PC-3 (cell line): ENCODE measurements at regions not wholly inside any gene's neighbourhood (a gene's known extent, or its start where the extent isn't known, plus 50 kb on each side); places are given as distances from the start of the nearest gene placed in this dataset.

Experiments used
- ATAC-seq: fragments of 200-7000 bp; cut with Tn5 transposase; 2 replicates; pipeline ENCODE4 v1.9.1; 2020; ENCODE audit warnings: mild to moderate bottlenecking, moderate library complexity
- BruUV-seq: library from RNA; stranded (reverse); fragments of 400-500 nt; replicated peaks from 2 replicates; lab custom pipeline; 2021; lab: Mats Ljungman, UMichigan
- CTCF ChIA-PET: fragments of 300-600 bp; sonication (Branson Sonifier 250); formaldehyde crosslinking; loops from one replicate; lab custom pipeline; 2022; ENCODE audit warnings: antibody characterized with exemption; lab: Charles Lee
- POLR2A ChIA-PET: fragments of 300-600 bp; sonication (Branson Sonifier 250); formaldehyde crosslinking; loops from one replicate; lab custom pipeline; 2022; ENCODE audit warnings: antibody characterized with exemption; ENCODE audit not compliant: unreplicated experiment; lab: Charles Lee
- DNase-seq: peaks from one replicate; pipeline ENCODE4 v3.0.0-alpha.2; 2015
- H2AFZ ChIP-seq: fragments of 300-600 bp; sonication (generic); 2 replicates; pipeline ENCODE4 v1.6.0; 2016; ENCODE audit warnings: antibody characterized with exemption, low read length
- H3F3A ChIP-seq: fragments of 300-600 bp; sonication (generic); one replicate; pipeline ENCODE4 v1.6.0; 2017; ENCODE audit warnings: antibody characterized with exemption, low read length, control low read depth, mild to moderate bottlenecking; ENCODE audit not compliant: unreplicated experiment
- H3K27ac ChIP-seq: fragments of 300-600 bp; sonication (generic); 2 replicates; pipeline ENCODE4 v1.5.1; 2016; ENCODE audit warnings: mild to moderate bottlenecking, low read length
- H3K27me3 ChIP-seq: fragments of 300-600 bp; sonication (generic); 2 replicates; pipeline ENCODE4 v1.6.1; 2016; ENCODE audit warnings: low read length, mixed read lengths
- H3K36me3 ChIP-seq: fragments of 300-600 bp; sonication (generic); 2 replicates; pipeline ENCODE4 v1.6.1; 2016; ENCODE audit warnings: low read depth, mixed run types, low read length, mixed read lengths
- H3K4me1 ChIP-seq: fragments of 300-600 bp; sonication (generic); 2 replicates; pipeline ENCODE4 v1.5.1; 2016; ENCODE audit warnings: low read length; ENCODE audit not compliant: insufficient read depth
- H3K4me2 ChIP-seq: fragments of 300-600 bp; sonication (generic); 2 replicates; pipeline ENCODE4 v1.6.0; 2016; ENCODE audit warnings: low read length
- H3K4me3 ChIP-seq: fragments of 300-600 bp; sonication (generic); 2 replicates; pipeline ENCODE4 v1.5.1; 2016; ENCODE audit warnings: mild to moderate bottlenecking, low read length, mixed read lengths
- H3K79me2 ChIP-seq: fragments of 300-600 bp; sonication (generic); 2 replicates; pipeline ENCODE4 v1.6.1; 2017; ENCODE audit warnings: low read length, mixed read lengths
- H3K9ac ChIP-seq: fragments of 300-600 bp; sonication (generic); 2 replicates; pipeline ENCODE4 v1.6.0; 2016; ENCODE audit warnings: mild to moderate bottlenecking, low read length
- H3K9me2 ChIP-seq: fragments of 300-600 bp; sonication (generic); replicated peaks from 2 replicates; pipeline ENCODE4 v1.6.1; 2016; ENCODE audit warnings: mixed run types, low read length, mixed read lengths
- H3K9me3 ChIP-seq: fragments of 300-600 bp; sonication (generic); 2 replicates; pipeline ENCODE4 v1.6.1; 2016; ENCODE audit warnings: low read length, mixed read lengths
- H4K20me1 ChIP-seq: fragments of 300-600 bp; sonication (generic); 2 replicates; pipeline ENCODE4 v1.6.1; 2016; ENCODE audit warnings: low read length, mixed read lengths
- CTCF ChIP-seq: fragments of 300-600 bp; sonication (generic); conservative IDR thresholded peaks from 2 replicates; pipeline ENCODE4 v1.5.1; 2017; ENCODE audit warnings: antibody characterized with exemption, low read depth, mild to moderate bottlenecking, low read length
- EZH2 ChIP-seq: fragments of 300-600 bp; sonication (generic); IDR thresholded peaks from one replicate; pipeline ENCODE4 v1.6.1; 2017; ENCODE audit warnings: antibody characterized with exemption, mild to moderate bottlenecking, low read length; ENCODE audit not compliant: unreplicated experiment
- EZH2phosphoT487 ChIP-seq: fragments of 300-600 bp; sonication (generic); IDR thresholded peaks from 2 replicates; pipeline ENCODE4 v1.6.1; 2018; ENCODE audit warnings: mild to moderate bottlenecking, antibody characterized with exemption, low read length, borderline replicate concordance
- intact Hi-C: fragments of 100-400 bp; cut with micrococcal nuclease; formaldehyde crosslinking; loops from 2 replicates; pipeline ENCODE4 v1.9.0; 2023

GRCh38 chr17:14902803-14903202, 362.3 kb downstream of the PMP22 start:
- H3K4me1 ChIP-seq: no peaks in the 10 kb centered on the region
- no peak overlapping the region for H2AFZ ChIP-seq
- 0 out of 2 replicates have a peak, but pooled peaks cover 4% of the 10 kb centered on the region for H3K27me3 ChIP-seq
- no TSS peak for BruUV-seq
- ChIA-PET POLR2A (no interaction called here), CTCF (no interaction called here)
- DNase-seq: no peak
- H3K27ac ChIP-seq: no peak overlapping the region
- no peak for ATAC-seq
- H3K79me2 ChIP-seq: no peaks in the 10 kb centered on the region
- H3K9me3 ChIP-seq: peaks cover 9% of the 10 kb centered on the region
- H3K9ac ChIP-seq: no peak overlapping the region
- intact Hi-C loops: no loop called here
- H4K20me1 ChIP-seq: no peaks in the 10 kb centered on the region
- H3K9me2 ChIP-seq: no peaks in the 10 kb centered on the region
- no peak for TF ChIP-seq CTCF
- no peak for TF ChIP-seq EZH2phosphoT487
- no peak for TF ChIP-seq EZH2
- H3K36me3 ChIP-seq: no peaks in the 10 kb centered on the region
- no peak overlapping the region for H3K4me2 ChIP-seq
- H3F3A ChIP-seq: no peaks in the 10 kb centered on the region
- no peak overlapping the region for H3K4me3 ChIP-seq

GRCh38 chr17:14902297-14902696, 362.8 kb downstream of the PMP22 start:
- no TSS peak for BruUV-seq
- H3K4me1 ChIP-seq: no peaks in the 10 kb centered on the region
- H4K20me1 ChIP-seq: no peaks in the 10 kb centered on the region

More at GRCh38 chr17:14902297-14902696, 362.8 kb downstream of the PMP22 start:
- ChIA-PET POLR2A (no interaction called here), CTCF (no interaction called here)
- intact Hi-C loops: no loop called here
- Histone ChIP-seq H3K9me2 (no peaks in the 10 kb centered on the region), H3K27ac (no peak overlapping the region), H3K27me3 (0 out of 2 replicates have a peak, but pooled peaks cover 4% of the 10 kb centered on the region), H2AFZ (no peak overlapping the region), H3K79me2 (no peaks in the 10 kb centered on the region), H3F3A (no peaks in the 10 kb centered on the region), H3K9me3 (peaks cover 12% of the 10 kb centered on the region), H3K9ac (no peak overlapping the region), H3K4me3 (no peak overlapping the region), H3K36me3 (no peaks in the 10 kb centered on the region), H3K4me2 (no peak overlapping the region)
- no peak for DNase-seq
- ATAC-seq: no peak
- TF ChIP-seq EZH2 (no peak), CTCF (no peak), EZH2phosphoT487 (no peak)
